NCI-H1092 (cell line): ENCODE measurements at regions not wholly inside any gene's neighbourhood (a gene's known extent, or its start where the extent isn't known, plus 50 kb on each side); places are given as distances from the start of the nearest gene placed in this dataset.
"Not testable (repeated sequence)": the region's sequence is repeated elsewhere in the genome, so short reads cannot be mapped to it uniquely, and the experiment has no call there.

Experiments used
- DNase-seq: peaks from one replicate; lab custom pipeline; 2025; lab: John Stamatoyannopoulos, UW

DNA sequence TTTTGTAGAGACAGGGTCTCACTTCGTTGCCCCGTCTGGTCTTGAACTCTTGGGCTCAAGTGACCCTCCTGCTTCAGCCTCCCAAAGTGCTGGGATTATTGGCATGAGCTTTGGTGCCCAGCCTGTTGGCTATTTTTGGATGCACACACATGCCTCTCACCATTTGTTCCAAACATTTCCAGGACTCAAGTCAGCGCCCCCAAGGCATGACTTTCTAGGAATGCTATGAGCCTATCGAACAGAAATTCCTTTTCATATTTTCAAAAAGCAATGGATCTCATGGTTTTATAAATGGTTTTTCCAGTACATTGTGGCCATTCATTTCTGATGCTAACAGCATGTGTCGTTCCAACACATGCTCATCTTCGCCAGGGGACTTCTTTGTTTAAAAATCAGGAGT lies 119.3 kb upstream of the NAA20 start:
- DNase-seq, result no peak

DNA sequence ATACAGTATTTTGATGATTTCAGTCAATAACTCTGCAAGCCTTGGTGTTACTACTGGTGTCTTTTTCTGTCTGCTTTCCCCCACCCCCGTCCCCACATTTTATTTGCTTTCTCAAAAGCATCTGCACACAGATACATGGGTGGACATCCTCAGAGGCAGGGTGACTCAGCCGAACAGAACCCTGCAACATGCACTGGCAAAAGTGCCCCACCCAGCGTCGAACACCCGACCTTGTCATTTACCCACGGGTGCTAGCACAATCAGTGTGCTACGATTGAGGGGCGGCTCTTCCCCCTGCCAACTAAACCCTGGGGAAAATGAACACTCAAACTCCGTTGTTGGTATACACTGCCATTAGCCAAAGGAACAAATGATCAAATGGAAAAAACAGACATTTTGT lies 115.9 kb upstream of the NAA20 start:
- no peak for DNase-seq

DNA sequence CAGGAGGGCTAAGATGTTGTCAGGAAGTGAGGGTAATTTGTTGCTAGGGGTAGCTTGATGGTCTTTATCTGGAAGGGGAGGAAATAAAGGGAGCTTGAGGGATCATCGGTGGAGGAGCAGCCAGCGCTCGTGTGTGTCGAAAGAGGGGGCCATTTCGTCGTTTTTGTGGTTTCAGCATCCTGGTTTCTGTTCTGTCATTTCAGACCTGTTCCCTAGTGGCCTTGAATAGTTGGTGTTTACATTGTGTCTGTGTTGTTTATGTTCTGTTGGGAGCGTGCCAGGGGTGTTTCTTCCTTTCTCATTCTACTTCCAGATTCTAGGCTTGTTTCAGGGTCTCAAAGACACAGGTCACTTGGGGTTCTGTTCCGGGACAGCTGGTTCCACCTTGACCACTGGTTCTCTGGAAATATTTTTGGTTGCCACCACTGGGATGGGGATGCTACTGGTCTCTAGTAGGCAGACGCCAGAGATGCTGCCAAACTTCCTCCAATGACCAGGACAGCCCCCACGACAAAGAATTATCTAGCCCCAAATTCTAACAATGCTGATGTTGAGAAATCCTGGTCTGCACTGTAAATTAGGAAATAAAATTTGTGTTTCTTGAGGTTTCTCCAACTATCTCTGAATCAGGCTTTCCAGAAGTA lies 113.9 kb upstream of the NAA20 start:
- peak; percentile 9 for DNase-seq

DNA sequence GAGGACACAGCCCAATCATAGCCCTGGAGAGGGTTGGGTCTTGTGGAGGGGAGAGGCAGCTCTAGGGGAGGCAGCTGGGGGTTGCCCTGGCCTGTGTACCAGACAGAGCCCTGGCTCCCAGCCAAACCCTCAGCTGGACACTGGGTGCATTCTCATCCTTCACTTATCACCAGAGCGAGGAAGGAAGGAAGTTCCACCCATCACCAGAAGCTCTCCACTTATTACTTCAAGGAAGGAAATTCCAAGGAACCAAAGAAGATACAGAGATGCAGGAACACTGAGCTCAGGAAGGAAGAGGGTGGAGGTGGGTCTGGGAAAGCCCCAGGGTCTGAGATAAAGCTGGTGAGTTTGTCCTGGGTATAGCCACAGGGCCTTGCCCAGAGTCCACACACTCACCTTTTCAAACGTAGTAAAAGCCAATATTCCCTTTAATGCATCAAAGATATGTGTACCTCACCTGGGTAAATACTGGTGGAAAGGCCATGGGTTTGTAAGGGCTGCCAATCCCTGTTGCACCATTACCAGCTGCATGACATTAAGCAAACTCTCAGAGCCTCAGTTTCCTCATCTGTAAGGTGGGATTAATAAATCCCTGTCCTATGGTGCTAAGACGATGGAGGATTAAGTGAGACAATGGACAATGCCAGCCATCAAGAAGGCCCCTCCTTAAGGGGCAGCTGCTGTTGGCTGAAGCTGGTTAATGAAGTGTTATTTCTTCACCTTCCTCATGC lies 109.7 kb upstream of the NAA20 start:
- no peak for DNase-seq

DNA sequence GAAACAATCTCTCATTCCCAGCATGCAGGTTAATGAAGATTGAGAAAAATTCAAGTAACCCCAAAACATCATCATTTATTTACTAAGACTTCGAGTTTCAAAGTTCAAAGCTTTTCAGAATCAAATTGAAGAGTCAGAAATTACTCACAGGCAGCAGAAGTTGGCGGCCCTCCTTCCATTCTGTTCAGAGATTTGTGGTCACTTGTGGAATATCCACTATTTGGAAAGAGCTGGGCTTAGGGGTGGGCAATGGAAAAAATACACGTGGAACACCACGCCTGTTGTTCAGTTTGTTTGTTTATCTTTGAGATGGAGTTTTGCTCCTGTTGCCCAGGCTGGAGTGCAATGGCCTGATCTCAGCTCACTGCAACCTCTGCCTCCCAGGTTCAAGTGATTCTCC lies 108.6 kb upstream of the NAA20 start:
- no peak for DNase-seq

DNA sequence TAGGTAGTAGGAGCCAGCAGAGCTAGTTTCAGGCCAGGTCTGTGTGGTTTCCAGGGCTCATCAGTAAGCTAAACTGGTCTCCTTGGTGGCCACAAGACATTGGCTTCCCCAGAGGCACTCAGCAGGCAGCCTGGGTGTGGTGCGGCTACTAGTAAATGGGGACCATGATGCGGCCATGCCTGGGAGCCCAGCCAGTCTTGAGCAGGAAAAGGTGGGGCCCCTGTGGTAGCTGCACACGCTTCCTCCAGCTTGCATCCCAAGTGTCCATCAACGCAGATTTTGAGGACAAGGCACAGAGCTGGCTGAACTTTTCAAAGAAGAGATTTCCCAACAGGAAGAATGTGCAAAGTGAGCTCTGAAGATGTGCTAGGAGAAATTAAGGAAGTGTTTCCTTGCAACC lies 107.4 kb upstream of the NAA20 start:
- DNase-seq, result no peak

DNA sequence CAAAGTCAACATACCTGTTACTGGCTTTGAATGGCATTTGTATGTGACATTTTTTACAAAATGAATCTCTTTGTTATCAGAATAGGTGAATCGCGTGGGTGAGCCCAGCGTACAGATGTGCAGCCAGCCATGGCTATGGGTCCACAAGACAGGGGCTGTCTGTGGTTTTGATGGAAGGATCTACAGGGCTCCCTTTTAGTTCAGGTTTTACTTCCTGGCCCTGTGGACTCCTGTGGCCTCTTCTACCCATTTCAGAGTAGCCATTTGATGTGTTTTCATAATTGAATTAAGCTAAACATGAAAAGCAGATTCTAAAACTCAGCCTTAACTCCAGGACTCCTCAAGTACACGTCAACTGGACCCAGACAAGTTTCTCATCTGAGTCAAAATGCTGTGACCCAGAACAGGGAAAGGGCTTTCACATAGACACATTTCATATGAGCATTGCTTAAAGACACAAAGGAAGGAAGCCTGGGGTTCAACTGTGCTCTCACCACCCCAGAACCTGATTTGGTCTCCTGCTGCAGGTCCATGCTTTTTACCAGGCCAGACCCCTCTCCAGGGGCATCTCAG lies 105.3 kb upstream of the NAA20 start:
- no peak for DNase-seq

DNA sequence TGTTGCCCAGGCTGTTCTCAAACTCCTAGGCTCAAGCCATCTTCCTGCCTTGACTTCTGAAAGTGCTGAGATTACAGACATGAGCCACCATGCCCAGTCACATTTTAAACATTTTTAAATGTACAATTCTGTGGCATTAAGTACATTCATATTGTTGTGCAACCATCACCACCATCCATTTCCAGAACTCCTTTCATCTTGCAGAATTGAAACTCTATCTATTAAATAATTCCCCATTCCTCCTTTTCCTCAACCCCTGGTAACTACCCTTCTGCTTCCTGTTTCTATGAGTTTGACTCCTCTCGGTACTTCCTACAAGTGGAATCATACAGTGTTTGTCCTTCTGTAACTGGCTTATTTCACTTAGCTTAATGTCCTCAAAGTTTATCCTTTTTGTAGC lies 103.8 kb upstream of the NAA20 start:
- no peak for DNase-seq

DNA sequence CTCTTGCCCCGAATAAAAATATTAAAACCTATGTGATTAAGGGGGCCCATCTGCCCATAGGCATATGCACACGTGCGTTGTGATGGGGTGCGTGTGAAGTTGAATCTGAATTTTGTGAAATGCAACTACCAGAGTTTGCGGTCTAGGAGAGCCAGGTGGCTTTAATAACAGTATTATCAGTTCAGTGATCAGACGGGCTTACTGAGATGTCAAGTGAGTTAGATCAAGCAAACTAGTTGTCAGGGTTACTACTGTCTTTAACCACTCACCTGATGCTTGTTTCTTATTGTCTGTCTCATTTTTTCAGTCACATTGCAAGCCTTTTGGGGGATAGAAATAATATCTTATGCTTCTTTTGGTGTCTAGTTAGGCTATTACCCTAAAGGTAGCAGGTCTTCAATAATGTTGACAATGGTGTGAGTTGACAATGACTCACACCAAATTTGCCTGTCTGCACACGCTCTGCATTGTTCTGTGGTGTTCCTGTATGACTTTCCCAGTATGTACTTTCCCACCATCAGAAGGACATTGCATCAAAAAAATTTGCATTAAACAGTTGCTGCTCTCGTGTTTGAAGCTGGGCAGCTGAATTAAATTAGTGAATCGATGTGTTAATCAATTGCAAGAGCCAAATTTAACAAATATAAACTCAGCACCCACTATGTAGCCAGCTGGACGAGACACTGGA lies 103.1 kb upstream of the NAA20 start:
- DNase-seq, result no peak

DNA sequence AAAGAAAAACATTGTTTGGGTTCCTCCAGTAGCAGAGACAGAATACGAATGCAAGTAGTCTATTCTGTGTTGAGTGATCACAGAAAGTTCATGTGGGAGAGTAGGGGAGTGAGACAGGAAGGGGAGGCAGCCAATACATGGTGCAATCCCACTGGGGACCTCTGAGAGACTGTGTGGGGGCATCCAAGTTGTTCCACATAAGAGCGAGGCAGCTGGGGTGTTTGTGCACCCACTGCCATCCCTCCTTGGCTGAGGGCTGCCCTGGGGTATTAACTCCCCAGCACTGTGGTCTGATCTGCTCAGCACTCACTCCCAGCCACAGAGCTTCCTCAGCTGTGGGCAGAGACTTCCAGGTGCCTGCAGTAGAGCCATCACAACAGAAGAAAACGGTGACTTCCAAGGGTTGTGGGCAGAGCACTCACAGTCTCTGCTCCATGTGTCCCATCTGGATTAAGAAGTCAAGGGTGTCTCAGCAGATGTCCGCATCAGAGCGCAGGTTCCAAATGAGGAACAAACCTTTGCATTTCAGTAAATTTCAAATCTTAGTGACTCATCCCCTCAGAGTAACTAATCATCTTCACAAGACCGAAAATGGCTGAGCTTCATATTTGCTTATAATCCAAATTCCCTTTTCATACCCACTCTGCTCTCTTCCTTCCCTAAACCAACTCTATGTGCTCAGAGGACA lies 101.9 kb upstream of the NAA20 start:
- DNase-seq, result no peak

DNA sequence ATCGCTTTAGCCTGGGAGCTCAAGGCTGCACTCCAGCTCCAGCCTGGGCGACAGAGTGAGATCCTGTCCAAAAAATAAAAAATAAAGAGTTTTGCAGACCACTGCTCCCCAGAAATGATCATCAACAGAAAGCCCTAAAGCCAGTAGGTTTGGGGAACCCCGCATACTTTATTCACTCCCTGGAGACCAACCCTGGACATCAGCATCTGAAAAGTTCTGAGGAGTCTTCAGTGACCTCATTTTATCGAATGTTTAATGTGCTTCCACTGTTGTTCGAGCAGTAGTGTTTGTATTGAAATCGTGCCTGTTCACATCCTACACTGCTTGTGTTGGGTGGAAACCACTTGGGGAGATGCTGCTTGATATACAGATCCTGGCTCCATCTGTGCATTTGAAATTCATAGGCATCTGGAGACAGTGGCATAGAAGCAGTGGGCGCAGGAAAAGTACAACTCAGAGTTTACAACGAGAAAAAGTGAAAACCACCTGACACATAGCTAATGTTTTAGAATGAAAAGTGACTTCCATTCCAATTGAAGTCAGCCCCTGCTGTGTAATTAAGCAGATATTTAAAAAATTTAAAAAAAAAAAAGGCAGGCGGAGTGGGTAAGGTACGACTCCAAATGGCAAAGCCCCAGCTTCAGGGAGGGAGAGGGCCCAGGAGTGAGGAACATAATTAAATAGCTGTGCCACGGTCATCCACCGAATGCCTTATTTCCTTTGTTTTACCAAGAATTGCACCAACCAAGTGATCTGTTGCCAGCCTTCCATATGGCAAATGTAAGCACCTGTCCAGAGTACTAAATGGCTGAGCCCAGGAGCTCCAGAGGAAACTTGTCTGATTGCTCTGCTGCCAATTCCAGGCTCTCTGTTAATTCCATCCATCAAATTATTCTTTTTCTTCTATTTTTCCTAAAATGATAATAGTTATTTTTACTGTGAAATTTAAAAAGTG lies 100.4 kb upstream of the NAA20 start:
- DNase-seq, result no peak

DNA sequence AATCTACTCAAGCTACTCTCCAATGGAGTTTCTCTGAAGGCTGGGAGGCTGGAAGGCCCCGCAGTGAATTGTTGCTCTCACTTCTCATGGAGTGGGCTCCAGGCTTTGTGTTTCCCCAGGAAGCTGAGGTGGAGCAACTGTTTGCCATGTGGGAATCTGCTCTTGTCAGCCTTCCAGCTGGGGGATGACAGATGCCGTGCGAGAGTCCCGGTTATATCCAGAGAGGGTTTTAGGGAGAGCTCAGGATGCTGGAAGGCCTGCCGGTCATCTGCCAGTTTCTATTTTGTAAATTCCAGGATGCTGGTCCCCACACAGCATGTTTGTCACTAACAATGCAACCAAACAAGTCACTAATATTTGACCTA lies 98.2 kb upstream of the NAA20 start:
- no peak for DNase-seq

DNA sequence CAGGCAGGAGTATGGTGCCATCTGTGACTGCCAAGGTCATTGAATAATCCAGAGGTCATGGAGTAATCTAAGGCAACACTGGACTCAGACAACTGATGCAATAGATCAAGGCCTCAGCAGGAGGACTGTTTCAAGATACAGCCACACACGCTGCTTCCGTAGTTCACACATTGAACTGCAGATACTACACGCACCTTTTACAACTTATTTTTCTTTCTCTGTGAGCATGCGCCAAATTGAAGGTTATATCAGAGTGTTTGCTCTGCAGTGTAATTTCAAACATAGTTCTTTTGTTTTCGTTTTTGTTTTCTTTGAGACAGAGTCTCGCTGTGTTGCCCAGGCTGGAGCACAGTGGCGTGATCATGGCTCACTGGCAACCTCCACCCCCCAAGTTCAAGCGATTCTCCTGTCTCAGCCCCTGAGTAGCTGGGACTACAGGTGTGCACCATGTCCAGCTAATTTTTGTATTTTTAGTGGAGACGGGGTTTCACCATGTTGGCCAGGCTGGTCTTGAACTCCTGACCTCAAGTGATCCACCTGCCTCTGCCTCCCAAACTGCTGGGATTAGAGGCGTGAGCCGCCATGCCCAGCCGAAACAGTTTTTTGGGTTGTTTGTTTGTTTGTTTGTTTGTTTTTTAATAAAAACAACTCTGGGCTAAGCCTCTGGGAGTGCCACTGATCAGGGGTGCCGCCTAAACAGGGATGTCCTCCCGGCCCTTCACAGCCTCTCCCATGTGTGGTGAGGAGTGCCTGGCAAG lies 96.6 kb upstream of the NAA20 start:
- DNase-seq, result no peak

DNA sequence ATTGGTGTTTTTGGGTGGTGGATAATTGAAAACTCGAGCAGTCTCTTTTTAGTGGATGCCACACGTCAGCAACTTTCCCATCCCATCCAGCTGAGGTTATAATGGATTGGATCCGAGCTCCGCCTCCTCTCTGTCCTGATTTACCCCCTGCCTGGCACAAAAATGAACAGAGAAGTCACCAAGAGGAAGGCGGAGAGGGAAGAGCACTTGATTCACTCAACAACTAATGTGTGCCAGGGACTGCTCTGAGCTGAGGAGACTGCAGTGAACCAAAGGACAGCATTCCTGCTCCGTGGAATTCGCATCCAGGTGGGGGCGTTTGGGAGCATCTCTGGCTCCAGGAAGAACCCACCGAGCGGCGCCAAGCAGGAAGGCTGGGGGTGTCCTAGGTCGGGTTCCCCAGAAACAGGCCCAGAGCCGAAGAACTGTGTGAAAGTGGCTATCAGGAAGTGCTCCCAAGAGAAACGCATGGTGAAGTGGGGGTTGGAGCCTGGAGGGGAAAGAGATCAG lies 95.8 kb upstream of the NAA20 start:
- DNase-seq, result no peak

DNA sequence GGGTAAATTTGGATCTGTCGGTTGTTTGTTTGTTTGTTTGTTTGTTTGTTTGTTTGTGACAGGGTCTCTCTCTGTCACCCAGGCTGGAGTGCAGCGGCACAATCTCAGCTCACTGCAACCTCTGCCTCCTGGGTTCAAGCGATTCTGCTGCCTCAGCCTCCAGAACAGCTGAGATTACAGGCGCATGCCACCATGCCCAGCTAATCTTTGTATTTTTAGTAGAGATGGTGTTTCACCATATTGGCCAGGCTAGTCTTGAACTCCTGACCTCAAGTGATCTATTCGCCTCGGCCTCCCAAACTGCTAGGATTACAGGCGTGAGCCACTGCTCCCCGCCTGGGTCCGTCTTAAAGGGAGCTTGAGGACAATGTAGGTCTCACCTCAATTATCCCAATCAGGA lies 95.3 kb upstream of the NAA20 start:
- not testable (repeated sequence) for DNase-seq

DNA sequence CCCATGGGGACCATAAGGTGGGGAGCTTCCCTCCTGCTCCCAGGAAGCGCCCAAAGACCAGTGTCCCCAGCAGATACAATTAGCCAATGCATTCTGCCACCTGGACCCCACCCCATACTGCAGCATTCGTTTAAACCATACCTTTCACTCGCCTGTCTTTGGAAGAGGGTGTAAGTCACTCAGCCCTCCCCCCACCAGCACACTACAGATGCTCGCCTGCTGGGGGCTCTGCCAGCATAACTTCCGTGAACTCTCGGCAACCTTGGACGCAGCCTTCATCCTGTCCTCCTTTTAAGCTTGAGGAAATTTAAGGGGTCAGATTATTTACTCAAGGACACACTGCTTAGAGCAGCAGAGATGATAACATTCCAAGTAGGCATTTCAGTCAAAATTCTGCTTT lies 94.4 kb upstream of the NAA20 start:
- DNase-seq, result no peak

DNA sequence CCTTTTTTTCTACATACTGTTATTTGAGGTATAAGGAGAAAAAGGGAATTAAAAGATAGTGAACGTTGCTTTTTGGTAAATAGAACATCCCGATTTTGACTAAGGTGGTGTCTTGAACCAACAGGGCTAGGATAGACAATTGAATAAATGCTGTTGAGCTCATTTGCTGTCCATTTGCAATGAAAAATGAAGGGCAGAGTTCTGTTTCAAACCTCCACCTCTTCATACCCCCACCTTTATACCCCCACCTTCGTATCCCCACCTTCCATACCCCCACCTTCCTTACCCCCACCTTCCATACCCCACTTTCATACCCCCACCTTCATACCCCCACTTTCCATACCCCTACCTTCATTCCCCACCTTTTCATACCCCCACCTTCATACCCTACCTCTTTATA lies 93.4 kb upstream of the NAA20 start:
- DNase-seq, result no peak

DNA sequence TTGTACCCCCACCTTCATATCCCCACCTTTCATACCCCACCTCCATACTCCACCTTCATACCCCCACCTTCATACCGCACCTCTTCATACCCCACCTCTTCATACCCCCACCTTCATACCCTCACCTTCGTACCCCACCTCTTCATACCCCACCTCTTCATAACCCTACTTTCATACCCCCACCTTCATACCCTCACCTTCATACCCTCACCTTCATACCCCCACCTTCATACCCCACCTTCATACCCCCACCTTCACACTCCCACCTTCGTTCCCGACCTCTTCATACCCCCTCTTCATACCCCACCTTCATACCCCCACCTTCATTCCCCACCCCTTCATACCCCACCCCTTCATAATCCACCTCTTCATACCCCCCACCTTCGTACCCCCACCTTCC lies 92.9 kb upstream of the NAA20 start:
- no peak for DNase-seq

DNA sequence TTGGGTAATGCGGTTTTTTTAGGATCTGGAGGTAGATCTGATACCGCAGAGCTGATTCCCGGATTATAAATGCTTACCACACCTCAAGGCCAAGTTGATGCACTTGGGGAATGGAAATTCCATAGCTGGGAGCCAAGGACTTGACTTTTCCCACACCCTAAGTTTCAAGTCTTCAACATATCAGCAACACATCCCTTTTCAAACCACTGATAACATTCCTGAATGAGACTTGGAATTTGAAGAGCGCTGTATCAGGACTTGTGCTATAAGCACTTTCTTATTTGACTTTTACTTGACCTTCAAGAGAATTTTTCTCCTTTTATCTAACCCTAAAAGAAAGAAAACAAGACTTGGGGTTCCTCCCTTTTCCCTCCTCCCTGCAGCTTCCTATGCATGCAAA lies 90.6 kb upstream of the NAA20 start:
- DNase-seq, result no peak

DNA sequence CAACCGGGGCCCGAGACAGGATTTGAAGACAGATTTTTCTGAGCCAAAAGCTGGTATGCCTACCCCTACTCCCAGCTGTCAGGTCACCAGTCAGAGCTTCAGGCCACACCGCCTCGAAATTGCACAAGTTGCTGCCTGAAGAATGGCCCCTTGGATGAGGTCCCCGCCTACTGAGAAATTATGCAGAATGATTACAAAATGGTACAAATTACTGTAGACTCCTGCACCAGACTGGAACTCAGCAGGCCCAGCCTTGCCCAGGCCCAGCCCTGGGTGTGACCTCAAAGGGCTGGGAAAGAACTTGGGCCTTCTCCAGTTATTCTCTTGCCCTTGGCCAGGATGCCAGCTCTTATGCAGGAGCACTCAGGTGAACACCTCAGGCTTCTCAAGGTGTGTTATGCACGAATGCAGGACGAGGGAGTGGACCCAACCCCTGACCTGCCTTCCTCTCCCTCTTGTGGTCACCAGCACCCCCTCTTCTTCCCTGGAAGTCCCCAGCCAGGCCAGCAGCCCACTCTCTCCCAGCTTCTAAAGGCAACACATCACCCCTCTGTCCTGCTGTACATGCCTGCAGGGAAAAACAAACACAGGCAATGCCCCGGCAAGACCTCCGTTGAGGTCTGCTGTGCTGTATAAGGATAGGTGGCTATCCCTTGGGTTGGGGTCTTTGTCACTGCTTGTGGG lies 88.7 kb upstream of the NAA20 start:
- DNase-seq, result no peak
